ENCODE measurements at regions not wholly inside any gene's neighbourhood (a gene's known extent, or its start where the extent isn't known, plus 50 kb on each side); places are given as distances from the start of the nearest gene placed in this dataset.

GRCh38 chr9:119698535-119698934 is 329.3 kb upstream of the BRINP1 start:
- DNase-seq, result no peak
- H3K4me2 ChIP-seq (ENCODE audit: low read length, poor library complexity, severe bottlenecking), result no peak overlapping the region
- H2AFZ ChIP-seq (ENCODE audit: low read depth, low read length), result no peak overlapping the region
- no peak overlapping the region for H3K4me3 ChIP-seq (ENCODE audit: insufficient read depth in 1 of 2, low read depth in 1 of 2, low read length in 2 of 2)
- no peak overlapping the region for H2BK5ac ChIP-seq (ENCODE audit: low read depth, low read length, poor library complexity, severe bottlenecking)
- H3K27me3 ChIP-seq (ENCODE audit: control insufficient read depth in 1 of 2, insufficient read depth in 1 of 2, low read length in 2 of 2), result no peaks in the 10 kb centered on the region
- no peak overlapping the region for H3K18ac ChIP-seq (ENCODE audit: low read depth in 1 of 2, low read length in 2 of 2)
- no peak overlapping the region for H3K9ac ChIP-seq (ENCODE audit: low read length)
- H3K4me1 ChIP-seq (ENCODE audit: control insufficient read depth, insufficient read depth, low read depth, low read length), result no peaks in the 10 kb centered on the region
- no peak overlapping the region for H2BK12ac ChIP-seq (ENCODE audit: low read length in 2 of 2)
- no peak overlapping the region for H3K4ac ChIP-seq (ENCODE audit: low read depth in 1 of 2, low read length in 2 of 2)
- H3K79me1 ChIP-seq (replicated peaks; ENCODE audit: low read length, poor library complexity, severe bottlenecking), result no peaks in the 10 kb centered on the region
- H3K27ac ChIP-seq (ENCODE audit: low read length, poor library complexity, severe bottlenecking), result no peak overlapping the region
- no peak overlapping the region for H3K23ac ChIP-seq (ENCODE audit: low read length in 2 of 2)
- 25% methylated on average over 2 of the region's 2 CpGs for WGBS
- no peak overlapping the region for H4K8ac ChIP-seq (ENCODE audit: low read length)
- H3K9me3 ChIP-seq (ENCODE audit: control insufficient read depth, low read length), result no peaks in the 10 kb centered on the region
- H3K14ac ChIP-seq (ENCODE audit: low read length in 2 of 2), result no peak overlapping the region
- H2BK120ac ChIP-seq (ENCODE audit: low read depth, low read length), result no peak overlapping the region
- no peak overlapping the region for H4K91ac ChIP-seq (ENCODE audit: low read length)
- H2AK5ac ChIP-seq (ENCODE audit: low read length, severe bottlenecking), result no peak overlapping the region
- H2BK15ac ChIP-seq (ENCODE audit: low read depth, poor library complexity, severe bottlenecking), result no peak overlapping the region
- no peaks in the 10 kb centered on the region for H3K36me3 ChIP-seq (ENCODE audit: control insufficient read depth in 1 of 2, insufficient read depth in 2 of 2, low read depth in 1 of 2, low read length in 2 of 2)

- Histone ChIP-seq H3K18ac (ENCODE audit: low read depth in 1 of 2, low read length in 2 of 2) (no peak overlapping the region), H4K91ac (ENCODE audit: low read length) (no peak overlapping the region), H3K9me3 (ENCODE audit: control insufficient read depth, low read length) (no peaks in the 10 kb centered on the region), H2BK120ac (ENCODE audit: low read depth, low read length) (no peak overlapping the region), H3K14ac (ENCODE audit: low read length in 2 of 2) (no peak overlapping the region), H2BK15ac (ENCODE audit: low read depth, poor library complexity, severe bottlenecking) (no peak overlapping the region), H3K4me1 (ENCODE audit: control insufficient read depth, insufficient read depth, low read depth, low read length) (no peaks in the 10 kb centered on the region), H3K4me3 (ENCODE audit: insufficient read depth in 1 of 2, low read depth in 1 of 2, low read length in 2 of 2) (no peak overlapping the region), H3K9ac (ENCODE audit: low read length) (no peak overlapping the region), H4K8ac (ENCODE audit: low read length) (no peak overlapping the region), H3K79me1 (replicated peaks; ENCODE audit: low read length, poor library complexity, severe bottlenecking) (no peaks in the 10 kb centered on the region), H2BK12ac (ENCODE audit: low read length in 2 of 2) (no peak overlapping the region), H3K36me3 (ENCODE audit: control insufficient read depth in 1 of 2, insufficient read depth in 2 of 2, low read depth in 1 of 2, low read length in 2 of 2) (no peaks in the 10 kb centered on the region), H2BK5ac (ENCODE audit: low read depth, low read length, poor library complexity, severe bottlenecking) (no peak overlapping the region), H3K4me2 (ENCODE audit: low read length, poor library complexity, severe bottlenecking) (no peak overlapping the region), H3K4ac (ENCODE audit: low read depth in 1 of 2, low read length in 2 of 2) (no peak overlapping the region), H3K27ac (ENCODE audit: low read length, poor library complexity, severe bottlenecking) (no peak overlapping the region), H2AFZ (ENCODE audit: low read depth, low read length) (no peak overlapping the region), H3K23ac (ENCODE audit: low read length in 2 of 2) (no peak overlapping the region), H2AK5ac (ENCODE audit: low read length, severe bottlenecking) (no peak overlapping the region), H3K27me3 (ENCODE audit: control insufficient read depth in 1 of 2, insufficient read depth in 1 of 2, low read length in 2 of 2) (no peaks in the 10 kb centered on the region)
- 31% methylated on average over 5 of the region's 5 CpGs for WGBS
- no peak for DNase-seq
Observed at GRCh38 chr9:119697996-119698395, 328.8 kb upstream of the BRINP1 start.

- Histone ChIP-seq H2BK12ac (ENCODE audit: low read length in 2 of 2) (no peak overlapping the region), H3K36me3 (ENCODE audit: control insufficient read depth in 1 of 2, insufficient read depth in 2 of 2, low read depth in 1 of 2, low read length in 2 of 2) (no peaks in the 10 kb centered on the region), H3K23ac (ENCODE audit: low read length in 2 of 2) (no peak overlapping the region), H3K4ac (ENCODE audit: low read depth in 1 of 2, low read length in 2 of 2) (no peak overlapping the region), H3K27me3 (ENCODE audit: control insufficient read depth in 1 of 2, insufficient read depth in 1 of 2, low read length in 2 of 2) (peaks cover 0 to 4% of the 10 kb centered on the region in 2 experiments), H4K91ac (ENCODE audit: low read length) (no peak overlapping the region), H2BK120ac (ENCODE audit: low read depth, low read length) (no peak overlapping the region), H3K14ac (ENCODE audit: low read length in 2 of 2) (no peak overlapping the region), H3K27ac (ENCODE audit: low read length, poor library complexity, severe bottlenecking) (no peak overlapping the region), H3K18ac (ENCODE audit: low read depth in 1 of 2, low read length in 2 of 2) (no peak overlapping the region), H2BK5ac (ENCODE audit: low read depth, low read length, poor library complexity, severe bottlenecking) (no peak overlapping the region), H2BK15ac (ENCODE audit: low read depth, poor library complexity, severe bottlenecking) (no peak overlapping the region), H3K4me1 (ENCODE audit: control insufficient read depth, insufficient read depth, low read depth, low read length) (no peaks in the 10 kb centered on the region), H4K8ac (ENCODE audit: low read length) (no peak overlapping the region), H3K79me1 (replicated peaks; ENCODE audit: low read length, poor library complexity, severe bottlenecking) (no peaks in the 10 kb centered on the region), H2AFZ (ENCODE audit: low read depth, low read length) (no peak overlapping the region), H3K9me3 (ENCODE audit: control insufficient read depth, low read length) (no peaks in the 10 kb centered on the region), H2AK5ac (ENCODE audit: low read length, severe bottlenecking) (no peak overlapping the region), H3K4me2 (ENCODE audit: low read length, poor library complexity, severe bottlenecking) (no peak overlapping the region), H3K9ac (ENCODE audit: low read length) (no peak overlapping the region), H3K4me3 (ENCODE audit: insufficient read depth in 1 of 2, low read depth in 1 of 2, low read length in 2 of 2) (no peak overlapping the region)
- WGBS, result 33% methylated on average over 4 of the region's 4 CpGs
- no peak for DNase-seq
Observed at GRCh38 chr9:119689879-119690278, 320.6 kb upstream of the BRINP1 start.

DNA sequence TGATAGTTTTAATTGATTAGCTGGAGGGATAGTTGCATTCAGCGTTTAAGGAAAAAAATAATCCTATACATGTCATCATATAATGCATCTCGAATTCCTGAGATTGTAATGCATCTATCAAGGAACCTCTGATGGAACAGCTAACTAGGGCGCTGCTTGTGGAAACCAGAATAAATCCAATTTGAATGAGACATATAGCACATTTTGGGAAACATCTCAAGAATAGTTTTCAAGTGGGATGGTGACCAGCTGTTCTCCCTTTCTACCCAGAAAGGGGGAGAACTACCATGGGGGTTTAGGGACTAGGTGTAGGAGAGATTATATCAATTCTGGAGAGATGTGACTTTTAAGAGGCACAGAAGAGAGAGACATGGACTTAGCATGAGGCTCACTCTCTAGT is 319.3 kb upstream of the BRINP1 start:
- Histone ChIP-seq H3K27me3 (ENCODE audit: control insufficient read depth in 1 of 2, insufficient read depth in 1 of 2, low read length in 2 of 2) (peaks cover 0 to 4% of the 10 kb centered on the region in 2 experiments), H3K9me3 (ENCODE audit: control insufficient read depth, low read length) (no peaks in the 10 kb centered on the region), H3K4me2 (ENCODE audit: low read length, poor library complexity, severe bottlenecking) (no peak overlapping the region), H4K91ac (ENCODE audit: low read length) (no peak overlapping the region), H3K14ac (ENCODE audit: low read length in 2 of 2) (no peak overlapping the region), H3K79me1 (replicated peaks; ENCODE audit: low read length, poor library complexity, severe bottlenecking) (no peaks in the 10 kb centered on the region), H2BK5ac (ENCODE audit: low read depth, low read length, poor library complexity, severe bottlenecking) (no peak overlapping the region), H3K4ac (ENCODE audit: low read depth in 1 of 2, low read length in 2 of 2) (no peak overlapping the region), H3K23ac (ENCODE audit: low read length in 2 of 2) (no peak overlapping the region), H2BK12ac (ENCODE audit: low read length in 2 of 2) (no peak overlapping the region), H2BK15ac (ENCODE audit: low read depth, poor library complexity, severe bottlenecking) (no peak overlapping the region), H4K8ac (ENCODE audit: low read length) (no peak overlapping the region), H3K9ac (ENCODE audit: low read length) (no peak overlapping the region), H3K4me1 (ENCODE audit: control insufficient read depth, insufficient read depth, low read depth, low read length) (no peaks in the 10 kb centered on the region), H3K4me3 (ENCODE audit: insufficient read depth in 1 of 2, low read depth in 1 of 2, low read length in 2 of 2) (no peak overlapping the region), H3K36me3 (ENCODE audit: control insufficient read depth in 1 of 2, insufficient read depth in 2 of 2, low read depth in 1 of 2, low read length in 2 of 2) (no peaks in the 10 kb centered on the region), H2AK5ac (ENCODE audit: low read length, severe bottlenecking) (no peak overlapping the region), H3K18ac (ENCODE audit: low read depth in 1 of 2, low read length in 2 of 2) (no peak overlapping the region), H2AFZ (ENCODE audit: low read depth, low read length) (no peak overlapping the region), H2BK120ac (ENCODE audit: low read depth, low read length) (no peak overlapping the region), H3K27ac (ENCODE audit: low read length, poor library complexity, severe bottlenecking) (no peak overlapping the region)
- WGBS, result 34% methylated on average over 2 of the region's 3 CpGs
- DNase-seq, result no peak

All from mesenchymal stem cell (in vitro differentiated cells and primary cell).